ENCODE measurements at regions not wholly inside any gene's neighbourhood (a gene's known extent, or its start where the extent isn't known, plus 50 kb on each side); places are given as distances from the start of the nearest gene placed in this dataset.

DNA sequence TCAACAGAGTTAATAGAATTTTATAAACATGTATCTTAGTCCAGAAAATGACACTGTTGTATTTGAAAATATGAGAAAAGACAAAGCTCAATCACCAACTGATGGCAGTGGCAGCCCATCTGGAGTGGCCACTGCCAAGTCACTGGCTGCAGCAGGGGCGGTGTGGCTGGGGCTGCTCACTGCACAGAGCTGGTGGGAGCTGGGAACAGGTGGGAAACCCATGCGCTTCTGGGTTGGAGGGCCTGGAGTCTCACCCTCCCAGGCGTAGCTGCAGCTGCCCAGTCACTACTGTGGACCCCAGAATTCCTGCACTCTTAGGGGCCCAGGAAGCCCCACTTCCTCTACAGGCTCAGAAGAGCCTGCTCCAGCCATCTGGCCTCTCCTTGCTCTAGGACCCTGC lies 251.8 kb upstream of the NDST4 start:
- no peaks in the 10 kb centered on the region for H3K36me3 ChIP-seq (ENCODE audit: insufficient read depth, low read length)
- TF ChIP-seq EZH2phosphoT487 (IDR thresholded peaks at IDR 0.05; ENCODE audit: borderline replicate concordance) (no peak), CTCF (conservative IDR thresholded peaks at IDR 0.05; ENCODE audit: low read length) (no peak)
- no peaks in the 10 kb centered on the region for H3K27me3 ChIP-seq (ENCODE audit: insufficient read depth, low read length, poor library complexity, severe bottlenecking)
- no peak overlapping the region for H3K4me2 ChIP-seq (ENCODE audit: low read depth, low read length, poor library complexity, severe bottlenecking)
- H4K20me1 ChIP-seq (ENCODE audit: insufficient read depth, low read length, poor library complexity, severe bottlenecking), result no peaks in the 10 kb centered on the region
- H2AFZ ChIP-seq (ENCODE audit: low read length), result no peak overlapping the region
- H3K4me3 ChIP-seq (ENCODE audit: low read length, poor library complexity, severe bottlenecking), result no peak overlapping the region
- H3K9me3 ChIP-seq (ENCODE audit: insufficient read depth, low read depth, low read length), result no peaks in the 10 kb centered on the region; the same call in 1 of the 2 replicates
- H3K79me2 ChIP-seq (ENCODE audit: insufficient read depth, low read length), result no peaks in the 10 kb centered on the region
- H3K4me1 ChIP-seq (ENCODE audit: insufficient read depth, low read length, poor library complexity, severe bottlenecking), result no peaks in the 10 kb centered on the region
- H3K9ac ChIP-seq (ENCODE audit: low read depth, low read length, poor library complexity, severe bottlenecking), result no peak overlapping the region
- no peaks in the 10 kb centered on the region for H3F3A ChIP-seq (ENCODE audit: low read depth)
- no peaks in the 10 kb centered on the region for H3K9me2 ChIP-seq (replicated peaks; ENCODE audit: low read depth, low read length)

- Histone ChIP-seq H3K4me3 (ENCODE audit: low read length, poor library complexity, severe bottlenecking) (no peak overlapping the region), H3K36me3 (ENCODE audit: insufficient read depth, low read length) (no peaks in the 10 kb centered on the region), H2AFZ (ENCODE audit: low read length) (no peak overlapping the region), H4K20me1 (ENCODE audit: insufficient read depth, low read length, poor library complexity, severe bottlenecking) (no peaks in the 10 kb centered on the region), H3K79me2 (ENCODE audit: insufficient read depth, low read length) (no peaks in the 10 kb centered on the region), H3K9ac (ENCODE audit: low read depth, low read length, poor library complexity, severe bottlenecking) (no peak overlapping the region), H3K4me1 (ENCODE audit: insufficient read depth, low read length, poor library complexity, severe bottlenecking) (no peaks in the 10 kb centered on the region), H3K9me2 (replicated peaks; ENCODE audit: low read depth, low read length) (no peaks in the 10 kb centered on the region), H3K9me3 (ENCODE audit: insufficient read depth, low read depth, low read length) (no peaks in the 10 kb centered on the region; the same call in 1 of the 2 replicates), H3K27me3 (ENCODE audit: insufficient read depth, low read length, poor library complexity, severe bottlenecking) (no peaks in the 10 kb centered on the region), H3K4me2 (ENCODE audit: low read depth, low read length, poor library complexity, severe bottlenecking) (no peak overlapping the region), H3F3A (ENCODE audit: low read depth) (no peaks in the 10 kb centered on the region)
- no peak for TF ChIP-seq CTCF (conservative IDR thresholded peaks at IDR 0.05; ENCODE audit: low read length)
- no peak for TF ChIP-seq EZH2phosphoT487 (IDR thresholded peaks at IDR 0.05; ENCODE audit: borderline replicate concordance)
Measured at GRCh38 chr4:115361781-115362180, 248.4 kb upstream of the NDST4 start.

DNA sequence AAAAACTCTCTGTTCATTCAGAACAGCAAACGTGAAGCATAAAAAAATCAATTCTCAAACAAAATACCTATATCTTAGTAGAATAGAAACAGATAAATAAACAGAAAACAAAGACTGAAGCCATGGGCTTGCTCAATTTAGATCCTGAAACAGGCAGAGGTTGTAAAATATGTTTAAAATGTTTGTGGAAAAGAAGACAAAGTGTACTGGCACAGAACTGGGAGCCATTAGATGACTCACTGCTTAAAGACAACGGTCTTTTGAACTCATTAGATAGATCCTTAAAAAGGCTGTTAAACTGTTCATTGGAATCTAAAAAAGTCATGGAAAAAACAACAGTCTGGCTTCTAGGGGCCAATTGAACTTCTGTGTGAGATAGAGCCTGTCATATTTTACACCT lies 247.0 kb upstream of the NDST4 start:
- Histone ChIP-seq H4K20me1 (ENCODE audit: insufficient read depth, low read length, poor library complexity, severe bottlenecking) (no peaks in the 10 kb centered on the region), H2AFZ (ENCODE audit: low read length) (no peak overlapping the region), H3K4me3 (ENCODE audit: low read length, poor library complexity, severe bottlenecking) (no peak overlapping the region), H3K9ac (ENCODE audit: low read depth, low read length, poor library complexity, severe bottlenecking) (no peak overlapping the region), H3K9me3 (ENCODE audit: insufficient read depth, low read depth, low read length) (no peaks in the 10 kb centered on the region), H3K4me2 (ENCODE audit: low read depth, low read length, poor library complexity, severe bottlenecking) (no peak overlapping the region), H3K4me1 (ENCODE audit: insufficient read depth, low read length, poor library complexity, severe bottlenecking) (no peaks in the 10 kb centered on the region), H3K27me3 (ENCODE audit: insufficient read depth, low read length, poor library complexity, severe bottlenecking) (no peaks in the 10 kb centered on the region), H3K79me2 (ENCODE audit: insufficient read depth, low read length) (no peaks in the 10 kb centered on the region), H3F3A (ENCODE audit: low read depth) (no peaks in the 10 kb centered on the region), H3K9me2 (replicated peaks; ENCODE audit: low read depth, low read length) (no peaks in the 10 kb centered on the region), H3K36me3 (ENCODE audit: insufficient read depth, low read length) (no peaks in the 10 kb centered on the region)
- TF ChIP-seq CTCF (conservative IDR thresholded peaks at IDR 0.05; ENCODE audit: low read length), result no peak
- no peak for TF ChIP-seq EZH2phosphoT487 (IDR thresholded peaks at IDR 0.05; ENCODE audit: borderline replicate concordance)
